ENCODE measurements at regions not wholly inside any gene's neighbourhood (a gene's known extent, or its start where the extent isn't known, plus 50 kb on each side); places are given as distances from the start of the nearest gene placed in this dataset.
A peak's percentile ranks its signal among the peaks of the same experiment; 100 is the strongest.

DNA sequence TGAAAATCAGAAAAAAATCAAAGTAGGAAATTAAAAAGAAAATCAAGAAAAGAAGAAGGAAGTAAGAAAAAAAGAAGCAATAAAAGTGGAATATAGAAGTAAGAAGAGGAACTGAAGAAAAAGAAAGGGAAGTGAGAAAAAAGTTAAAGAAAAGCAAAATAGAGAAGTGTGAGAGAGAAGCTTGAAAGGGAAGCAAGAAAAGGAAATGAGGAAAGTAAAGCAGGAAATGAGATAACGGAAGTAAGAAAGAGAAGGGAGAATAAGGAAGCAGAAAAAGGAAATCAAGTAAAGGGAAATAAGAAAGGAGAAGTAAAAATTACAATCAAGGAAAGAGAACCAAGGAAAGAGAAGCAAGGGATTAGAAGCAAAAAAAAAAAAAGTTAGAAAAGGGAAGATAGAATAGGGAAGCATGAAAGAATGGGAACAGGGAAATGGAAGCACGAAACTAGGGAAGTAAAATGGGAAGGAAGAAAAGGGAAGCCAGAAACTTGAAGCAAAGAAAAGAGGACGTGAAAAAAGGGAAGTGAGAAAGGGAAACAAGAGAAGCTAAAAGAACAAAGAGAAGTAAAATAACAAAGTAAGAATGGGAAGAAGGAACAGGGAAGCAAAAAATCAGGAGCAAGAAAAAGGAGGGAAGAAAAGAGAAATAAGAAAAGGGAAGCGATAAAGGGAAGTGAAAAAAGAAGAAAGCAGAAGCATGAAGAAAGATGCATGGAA lies 243.3 kb upstream of the NCKAP5 start:
- ATAC-seq (ENCODE audit: low read depth) (no peak), DNase-seq (no peak)
- Mint-ChIP-seq H3K4me3 (no peak overlapping the region), H3K36me3 (ENCODE audit: low read depth) (no peaks in the 10 kb centered on the region), H3K4me1 (peaks cover 17% of the 10 kb centered on the region), H3K9me3 (peaks cover 26% of the 10 kb centered on the region), H3K27me3 (no peaks in the 10 kb centered on the region), H3K27ac (peak overlapping the region; percentile 74)
- CTCF ChIA-PET: no interaction called here
- TF ChIP-seq, protein P1, sequence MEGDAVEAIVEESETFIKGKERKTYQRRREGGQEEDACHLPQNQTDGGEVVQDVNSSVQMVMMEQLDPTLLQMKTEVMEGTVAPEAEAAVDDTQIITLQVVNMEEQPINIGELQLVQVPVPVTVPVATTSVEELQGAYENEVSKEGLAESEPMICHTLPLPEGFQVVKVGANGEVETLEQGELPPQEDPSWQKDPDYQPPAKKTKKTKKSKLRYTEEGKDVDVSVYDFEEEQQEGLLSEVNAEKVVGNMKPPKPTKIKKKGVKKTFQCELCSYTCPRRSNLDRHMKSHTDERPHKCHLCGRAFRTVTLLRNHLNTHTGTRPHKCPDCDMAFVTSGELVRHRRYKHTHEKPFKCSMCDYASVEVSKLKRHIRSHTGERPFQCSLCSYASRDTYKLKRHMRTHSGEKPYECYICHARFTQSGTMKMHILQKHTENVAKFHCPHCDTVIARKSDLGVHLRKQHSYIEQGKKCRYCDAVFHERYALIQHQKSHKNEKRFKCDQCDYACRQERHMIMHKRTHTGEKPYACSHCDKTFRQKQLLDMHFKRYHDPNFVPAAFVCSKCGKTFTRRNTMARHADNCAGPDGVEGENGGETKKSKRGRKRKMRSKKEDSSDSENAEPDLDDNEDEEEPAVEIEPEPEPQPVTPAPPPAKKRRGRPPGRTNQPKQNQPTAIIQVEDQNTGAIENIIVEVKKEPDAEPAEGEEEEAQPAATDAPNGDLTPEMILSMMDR (IDR thresholded peaks at IDR 0.05): no peak
- POLR2A ChIA-PET: no interaction called here
- intact Hi-C loops (cut with micrococcal nuclease): no loop called here

DNA sequence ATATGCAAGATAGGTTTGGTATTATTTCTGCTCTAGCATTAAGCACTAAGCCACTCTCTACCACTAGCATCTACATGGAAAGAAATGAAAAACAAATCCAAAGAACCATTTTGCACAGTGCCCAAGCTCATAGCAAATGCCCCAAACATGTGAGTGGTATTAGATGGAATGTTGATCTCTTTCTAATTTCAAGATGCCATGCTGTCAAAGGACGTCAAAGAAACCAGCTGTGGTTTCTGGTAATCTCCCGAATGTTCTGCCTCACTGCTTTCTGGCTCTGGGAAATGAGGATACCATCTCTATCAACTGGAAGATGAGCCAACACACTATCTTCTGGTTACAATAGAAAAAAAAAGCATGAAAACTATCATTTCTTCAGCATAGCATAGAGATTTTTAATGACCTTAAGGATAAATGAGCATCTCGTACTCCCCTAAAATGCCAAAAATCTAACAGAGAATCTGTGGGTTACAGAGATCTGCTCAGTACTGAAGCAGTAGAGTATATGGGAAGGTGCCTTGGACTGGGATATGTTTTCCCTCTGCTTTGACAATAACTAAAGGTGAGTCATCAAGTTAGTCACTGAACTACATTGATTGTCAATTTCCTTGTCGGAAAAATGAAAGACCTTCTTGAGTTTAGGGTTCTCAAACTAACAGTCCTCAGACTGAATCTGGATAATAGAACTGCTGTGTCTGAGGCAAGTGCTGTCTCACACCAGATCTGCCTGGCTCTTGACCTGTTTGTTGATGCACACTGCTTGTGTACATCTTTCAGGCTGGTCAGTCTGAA lies 244.8 kb upstream of the NCKAP5 start:
- Mint-ChIP-seq H3K9me3 (peaks cover 26% of the 10 kb centered on the region), H3K36me3 (ENCODE audit: low read depth) (no peaks in the 10 kb centered on the region), H3K4me3 (no peak overlapping the region), H3K27ac (no peak overlapping the region), H3K27me3 (peaks cover 2% of the 10 kb centered on the region), H3K4me1 (peaks cover 17% of the 10 kb centered on the region)
- DNase-seq (no peak), ATAC-seq (ENCODE audit: low read depth) (no peak)
- intact Hi-C loops (cut with micrococcal nuclease): no loop called here
- TF ChIP-seq, protein P1 (IDR thresholded peaks at IDR 0.05): no peak
- CTCF ChIA-PET: no interaction called here
- POLR2A ChIA-PET: no interaction called here

DNA sequence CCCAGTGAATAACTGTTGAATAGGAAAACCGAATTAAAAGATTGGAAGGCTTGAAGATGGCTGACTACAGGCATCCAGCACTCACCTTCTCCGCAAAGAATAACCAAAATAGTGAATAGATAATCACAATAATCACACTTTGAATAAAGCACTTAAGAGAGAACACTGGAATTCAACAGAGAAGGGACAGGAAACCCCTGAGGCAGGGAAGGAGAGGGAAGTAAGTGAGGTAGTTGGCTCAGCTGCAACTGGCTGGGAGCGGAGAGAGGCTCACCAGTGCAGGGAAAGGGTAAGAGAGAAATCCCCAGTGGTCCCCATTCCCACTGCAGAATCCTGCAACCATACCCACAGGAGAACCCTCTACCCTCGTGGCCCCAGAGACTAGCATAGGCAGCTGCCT lies 246.6 kb upstream of the NCKAP5 start:
- Mint-ChIP-seq H3K4me1 (peaks cover 10% of the 10 kb centered on the region), H3K27me3 (peaks cover 2% of the 10 kb centered on the region), H3K4me3 (no peak overlapping the region), H3K9me3 (peaks cover 17% of the 10 kb centered on the region), H3K27ac (no peak overlapping the region), H3K36me3 (ENCODE audit: low read depth) (no peaks in the 10 kb centered on the region)
- intact Hi-C loops (cut with micrococcal nuclease): no loop called here
- TF ChIP-seq, protein P1 (IDR thresholded peaks at IDR 0.05): no peak
- DNase-seq (no peak), ATAC-seq (ENCODE audit: low read depth) (no peak)
- ChIA-PET CTCF (no interaction called here), POLR2A (interaction anchor here (0.6 kb wide), 1 partner anchor 461 kb away, joined by 11 read pairs; no protein-coding TSS in a partner anchor)

DNA sequence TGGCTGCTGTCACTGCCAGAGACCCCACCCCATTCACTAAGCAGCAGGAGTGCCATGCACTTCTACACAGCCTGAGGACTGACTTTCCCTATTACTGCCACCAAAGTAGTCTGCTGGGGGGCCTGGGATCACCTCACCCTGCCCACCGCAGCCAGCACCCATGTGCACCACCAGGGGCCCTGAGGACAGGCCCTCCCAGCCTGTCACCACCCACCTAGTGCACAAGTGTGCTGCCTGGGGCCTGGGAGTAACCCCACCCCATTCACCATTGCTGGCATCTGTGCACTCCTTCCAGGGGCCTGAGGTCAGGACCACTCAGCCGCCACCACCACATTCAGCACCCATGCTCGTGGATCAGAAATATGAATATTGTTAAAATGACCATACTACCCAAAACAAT lies 247.8 kb upstream of the NCKAP5 start:
- TF ChIP-seq, protein P1 (IDR thresholded peaks at IDR 0.05): no peak
- ChIA-PET CTCF (no interaction called here), POLR2A (no interaction called here)
- H3K27ac Mint-ChIP-seq: no peak overlapping the region
- ATAC-seq (ENCODE audit: low read depth) (no peak), DNase-seq (no peak)
- no peak overlapping the region for H3K4me3 Mint-ChIP-seq
- no peaks in the 10 kb centered on the region for H3K36me3 Mint-ChIP-seq (ENCODE audit: low read depth)
- H3K9me3 Mint-ChIP-seq: peaks cover 10% of the 10 kb centered on the region
- peaks cover 2% of the 10 kb centered on the region for H3K27me3 Mint-ChIP-seq
- intact Hi-C loops (cut with micrococcal nuclease): no loop called here
- H3K4me1 Mint-ChIP-seq: peaks cover 7% of the 10 kb centered on the region

DNA sequence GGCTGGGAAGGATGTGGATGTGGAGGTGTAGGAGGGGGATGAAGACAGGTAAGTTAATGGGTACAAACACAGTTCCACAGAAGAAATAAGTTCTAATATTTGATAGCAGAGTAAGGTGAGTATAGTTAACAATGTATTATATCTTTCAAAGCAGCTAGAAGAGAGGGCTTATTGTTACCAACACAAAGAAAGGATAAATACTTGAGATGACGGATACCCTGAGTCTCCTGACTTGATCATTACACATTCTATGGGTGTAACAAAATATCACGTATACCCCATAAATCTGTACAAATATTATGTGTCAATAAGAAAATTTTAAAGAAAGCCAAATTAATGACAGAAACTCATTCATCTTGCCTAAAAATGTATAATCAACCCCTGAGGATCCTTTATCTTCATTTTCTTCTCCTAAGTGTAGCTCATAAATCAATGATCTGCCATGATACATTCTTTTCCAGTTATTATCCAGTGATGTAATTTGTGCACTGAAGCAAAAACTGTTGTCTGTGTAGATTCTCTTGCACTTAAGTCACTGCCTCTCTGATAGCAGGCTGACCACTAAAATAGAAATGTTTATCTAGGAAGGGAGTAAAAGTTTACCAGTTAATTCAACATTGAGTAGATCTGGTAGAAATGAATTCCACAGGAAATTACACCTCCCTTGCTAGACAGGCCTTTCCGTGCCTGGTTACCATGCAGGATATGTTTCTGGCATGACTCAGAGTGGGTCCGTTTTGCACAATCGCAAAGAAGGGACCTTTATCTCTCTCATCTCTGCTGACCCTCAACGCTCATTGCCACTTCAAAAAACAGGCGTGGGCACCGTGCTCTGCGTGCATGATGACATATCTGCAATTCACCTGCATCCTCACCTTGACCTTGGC lies 249.7 kb upstream of the NCKAP5 start:
- Mint-ChIP-seq H3K9me3 (no peaks in the 10 kb centered on the region), H3K4me1 (no peaks in the 10 kb centered on the region), H3K4me3 (no peak overlapping the region), H3K27me3 (peaks cover 2% of the 10 kb centered on the region), H3K27ac (no peak overlapping the region), H3K36me3 (ENCODE audit: low read depth) (no peaks in the 10 kb centered on the region)
- ATAC-seq (ENCODE audit: low read depth): no peak
- ChIA-PET POLR2A (no interaction called here), CTCF (no interaction called here)
- DNase-seq: no peak
- intact Hi-C loops (cut with micrococcal nuclease): no loop called here
- TF ChIP-seq, protein P1 (IDR thresholded peaks at IDR 0.05): no peak

Measured in activated B cell treated with CpG ODN at 0.5 μM for 24 hours (primary cell).